HG03558 (cell line): ENCODE measurements at regions not wholly inside any gene's neighbourhood (a gene's known extent, or its start where the extent isn't known, plus 50 kb on each side); places are given as distances from the start of the nearest gene placed in this dataset.
"Not testable (repeated sequence)": the region's sequence is repeated elsewhere in the genome, so short reads cannot be mapped to it uniquely, and the experiment has no call there.

Experiments used
- ATAC-seq: cut with Tn5 transposase; IDR thresholded peaks from one replicate; pipeline ENCODE4 v1.9.1; 2021; ENCODE audit warnings: moderate number of reproducible peaks; ENCODE audit not compliant: unreplicated experiment; ENCODE audit errors: extremely low read depth

DNA sequence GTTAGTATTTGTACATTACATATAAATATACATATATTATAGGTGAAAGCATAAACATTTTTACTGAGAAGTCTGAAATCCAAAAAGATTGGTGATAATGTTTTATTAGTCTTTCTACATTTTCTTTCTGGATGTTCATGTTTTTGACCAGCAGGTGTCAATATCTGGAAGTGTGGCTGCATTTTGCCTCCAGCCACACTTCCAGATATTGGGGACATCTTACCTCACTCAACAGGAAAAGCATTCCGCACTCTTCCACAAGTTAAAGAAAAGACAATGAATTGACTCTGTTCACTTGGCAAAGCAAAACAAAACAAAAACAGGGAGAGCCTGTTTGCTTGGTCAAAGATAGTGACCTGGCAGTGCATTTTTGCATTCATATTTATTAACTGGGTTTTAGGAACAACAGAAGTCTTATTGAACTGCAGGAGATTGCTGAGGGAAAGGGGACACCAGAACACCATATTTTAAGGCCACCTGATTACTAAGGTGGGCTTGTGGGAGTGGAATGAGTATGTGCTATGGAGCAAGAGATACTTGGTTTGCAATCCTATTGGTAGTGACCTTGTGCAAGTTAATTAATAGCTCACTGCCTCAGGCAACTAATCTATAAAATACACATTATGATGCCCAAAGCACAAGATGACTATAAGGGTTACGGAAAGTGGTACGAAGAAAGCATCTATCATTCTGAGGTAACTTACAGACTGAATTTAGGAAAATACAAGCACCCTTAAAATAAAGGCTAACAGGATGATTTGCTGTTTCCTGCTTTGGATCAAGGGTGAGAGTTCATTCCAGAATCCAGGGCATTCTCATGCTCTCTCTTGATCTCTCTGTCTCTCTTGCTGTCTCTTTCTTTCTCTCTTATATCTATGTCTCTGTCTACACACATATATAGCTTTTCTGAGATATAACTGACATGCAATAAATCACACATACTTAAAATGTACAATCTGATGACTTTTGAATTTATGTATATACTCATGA, 389.9 kb upstream of the EMCN start:
- ATAC-seq, result no peak

DNA sequence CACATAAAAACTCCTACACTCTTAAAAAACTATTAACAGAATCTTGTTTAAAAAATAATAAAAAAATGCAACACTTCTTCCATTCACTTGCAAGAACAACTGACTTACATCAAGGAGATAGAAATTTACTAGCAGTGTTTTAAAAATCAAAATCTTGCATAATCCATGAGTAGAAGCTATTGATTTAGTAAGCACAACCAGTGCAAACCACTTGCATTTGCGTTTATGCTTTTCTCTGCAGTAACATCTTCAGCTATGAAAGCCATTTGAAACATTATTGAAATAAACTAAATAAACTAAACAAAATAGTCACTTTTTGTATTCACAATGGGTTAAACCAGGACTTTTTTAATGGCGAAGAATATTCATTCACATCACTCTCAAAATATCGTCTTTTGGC, 389.2 kb upstream of the EMCN start:
- no peak for ATAC-seq

DNA sequence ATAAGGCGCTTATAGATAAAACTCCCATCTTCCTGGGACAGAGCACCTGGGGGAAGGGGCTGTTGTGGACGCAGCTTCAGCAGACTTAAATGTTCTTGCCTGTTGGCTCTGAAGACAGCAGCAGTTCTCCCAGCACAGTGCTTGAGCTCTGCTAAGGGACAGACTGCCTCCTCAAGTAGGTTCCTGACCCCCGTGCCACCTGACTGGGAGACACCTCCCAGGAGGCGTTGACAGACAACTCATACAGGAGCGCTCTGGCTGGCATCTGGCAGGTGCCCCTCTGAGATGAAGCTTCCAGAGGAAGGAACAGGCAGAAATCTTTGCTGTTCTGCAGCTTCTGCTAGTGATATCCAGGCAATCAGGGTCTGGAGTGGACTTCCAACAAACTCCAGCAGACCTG, 383.1 kb upstream of the EMCN start:
- not testable (repeated sequence) for ATAC-seq

DNA sequence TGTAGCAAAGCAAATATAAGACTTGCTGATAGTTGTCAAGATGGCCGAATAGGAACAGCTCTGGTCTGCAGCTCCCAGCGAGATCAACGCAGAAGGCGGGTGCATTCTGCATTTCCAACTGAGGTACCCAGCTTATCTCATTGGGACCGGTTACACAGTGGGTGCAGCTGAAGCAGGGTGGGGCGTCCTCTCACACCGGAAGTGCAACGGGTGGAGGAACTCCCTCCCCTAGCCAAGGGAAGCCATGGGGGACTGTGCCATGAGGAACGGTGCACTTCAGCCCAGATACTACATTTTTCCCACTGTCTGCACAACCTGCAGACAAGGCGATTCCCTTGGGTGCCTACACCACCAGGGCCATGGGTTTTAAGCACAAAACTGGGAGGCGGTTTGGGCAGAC, 382.3 kb upstream of the EMCN start:
- ATAC-seq, result no peak

DNA sequence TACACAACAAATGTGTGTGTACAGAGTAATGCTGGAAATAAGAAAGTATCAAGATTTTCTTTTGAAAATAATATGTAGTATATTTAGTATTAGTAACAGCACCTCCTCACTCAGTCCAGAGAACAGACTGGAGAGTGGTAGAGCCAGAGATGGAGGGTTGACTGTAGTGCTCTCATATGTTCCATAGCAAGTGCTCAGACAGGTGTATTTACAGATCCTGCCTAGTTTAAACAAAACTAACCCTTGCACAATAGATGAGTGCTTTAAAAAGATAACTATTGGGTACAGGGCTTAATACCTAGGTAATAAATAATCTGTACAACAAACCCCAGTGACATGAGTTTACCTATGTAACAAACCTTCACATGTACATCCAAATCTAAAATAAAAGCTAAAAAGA, 381.0 kb upstream of the EMCN start:
- no peak for ATAC-seq

DNA sequence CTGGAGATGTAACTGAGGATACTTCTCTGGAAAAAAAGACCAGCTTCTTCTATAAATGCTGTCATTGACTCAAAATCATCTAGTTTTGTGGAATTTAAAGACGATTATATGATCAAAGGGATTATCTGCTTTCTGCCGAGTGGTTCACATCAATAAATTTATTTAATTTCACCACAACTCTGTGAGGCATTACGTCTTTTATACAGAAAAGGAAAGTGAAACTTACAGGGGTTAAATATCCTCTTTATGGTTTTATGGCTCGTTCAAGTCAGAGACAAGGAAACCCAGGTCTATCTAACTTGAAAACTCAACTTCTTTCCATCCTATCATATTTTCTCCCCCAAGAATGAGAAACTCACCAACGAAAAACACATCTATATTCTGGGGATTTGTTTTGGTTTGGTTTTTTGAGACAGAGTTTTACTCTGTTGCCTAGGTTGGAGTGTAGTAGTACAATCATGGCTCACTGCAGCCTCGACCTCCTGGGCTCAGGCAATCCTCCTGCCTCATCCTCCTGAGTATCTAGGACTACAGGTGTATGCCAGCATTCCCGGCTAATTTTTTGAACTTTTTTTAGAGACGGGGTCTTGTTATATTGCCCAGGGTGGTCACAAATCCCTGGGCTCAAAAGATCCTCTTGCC, 377.9 kb upstream of the EMCN start:
- peak; percentile 73 for ATAC-seq

DNA sequence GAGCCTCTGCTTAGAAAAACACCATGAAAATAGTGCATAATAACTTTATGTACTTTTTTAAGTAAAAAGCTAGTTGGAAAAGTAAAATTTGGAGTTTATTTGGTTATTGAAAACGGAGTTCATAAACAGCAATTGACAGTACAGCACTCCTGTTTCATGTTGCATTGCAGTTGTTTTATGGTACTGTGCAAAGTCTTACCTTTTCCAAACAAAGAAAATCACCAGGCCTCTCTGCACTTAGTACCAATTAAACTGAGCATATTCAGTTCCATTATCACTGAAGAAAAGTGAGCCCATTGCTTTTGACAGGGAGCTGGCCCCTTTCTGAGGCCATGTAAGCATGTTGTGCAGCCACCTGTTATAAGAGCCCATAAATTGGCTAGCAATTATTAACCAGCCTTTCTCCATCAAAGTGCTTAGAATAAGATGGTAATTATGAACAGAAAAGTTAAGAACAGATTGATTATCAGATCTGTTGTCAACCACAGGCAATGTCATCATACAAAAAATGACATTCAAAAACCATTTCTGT, 376.6 kb upstream of the EMCN start:
- no peak for ATAC-seq

DNA sequence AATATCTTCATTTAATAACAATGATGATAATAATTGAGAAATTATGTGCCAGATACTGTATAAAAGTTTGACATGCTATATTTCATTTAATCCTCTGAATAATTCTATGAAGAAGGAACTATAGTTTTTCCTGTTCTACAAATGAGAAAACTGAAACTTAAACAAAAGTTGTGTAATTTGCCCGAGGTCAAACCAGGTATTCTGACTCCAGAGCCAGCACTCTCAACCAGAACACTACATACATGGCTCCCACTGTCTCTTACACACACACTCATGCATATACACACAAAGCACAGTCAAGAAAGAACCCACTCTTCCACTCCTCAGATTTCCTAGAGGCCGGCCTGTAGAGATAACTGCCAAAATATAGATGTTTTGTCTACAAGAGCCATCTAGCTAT, 374.0 kb upstream of the EMCN start:
- no peak for ATAC-seq

DNA sequence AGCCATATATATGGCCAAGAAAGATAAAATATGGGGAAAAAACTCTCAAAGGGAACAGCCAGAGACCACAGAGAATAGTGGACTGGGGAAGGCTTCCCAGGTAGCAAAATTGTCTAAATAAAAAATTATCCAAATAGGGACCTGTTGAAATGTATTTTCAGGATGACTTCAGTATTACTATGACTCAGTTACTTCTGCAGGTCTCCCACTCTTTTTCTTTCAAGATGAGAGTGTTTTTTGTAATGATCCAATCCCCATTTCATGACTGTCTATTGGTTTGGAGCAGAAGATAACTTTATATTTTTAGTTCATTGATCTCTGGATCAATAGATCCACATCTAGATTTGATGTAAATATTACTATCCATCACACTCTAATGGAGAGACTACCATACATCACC, 372.1 kb upstream of the EMCN start:
- no peak for ATAC-seq

DNA sequence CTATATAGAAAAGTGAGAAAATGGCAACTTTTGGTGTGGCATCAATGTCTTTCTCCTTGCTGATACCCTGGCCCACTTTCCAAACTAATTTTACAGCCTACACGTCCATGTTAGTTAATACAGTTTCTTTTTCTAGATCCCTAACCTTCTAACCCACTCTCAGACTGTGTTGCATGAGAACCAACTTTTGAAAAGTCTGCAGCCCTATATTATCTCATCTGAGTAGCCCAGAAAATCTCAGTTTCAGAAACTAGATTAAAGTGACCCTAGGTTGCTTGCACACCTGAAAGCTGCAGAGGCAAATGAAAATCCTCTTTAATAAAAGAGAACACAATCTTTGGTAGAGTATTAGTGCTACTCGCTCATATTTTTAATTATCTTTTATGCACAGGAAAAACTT, 371.6 kb upstream of the EMCN start:
- ATAC-seq, result no peak

DNA sequence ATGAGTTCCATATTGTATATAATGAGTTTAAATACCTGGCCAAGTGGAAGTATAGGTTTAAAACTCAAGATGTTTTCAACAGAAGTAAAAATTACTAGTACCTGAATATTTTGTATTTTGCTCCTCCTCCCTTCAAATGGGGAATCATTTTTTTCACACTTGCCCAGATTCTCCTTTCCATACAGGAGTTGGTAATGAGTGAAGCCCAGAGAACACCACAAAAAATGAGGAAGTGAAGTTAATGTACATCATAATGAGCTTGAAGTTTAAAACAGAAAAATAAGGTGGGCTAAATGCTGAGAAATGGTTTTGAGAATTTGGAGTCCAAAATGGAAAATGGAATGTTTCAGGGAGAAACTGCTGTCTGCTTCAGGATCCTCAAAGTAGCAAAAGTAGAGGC, 364.8 kb upstream of the EMCN start:
- no peak for ATAC-seq

DNA sequence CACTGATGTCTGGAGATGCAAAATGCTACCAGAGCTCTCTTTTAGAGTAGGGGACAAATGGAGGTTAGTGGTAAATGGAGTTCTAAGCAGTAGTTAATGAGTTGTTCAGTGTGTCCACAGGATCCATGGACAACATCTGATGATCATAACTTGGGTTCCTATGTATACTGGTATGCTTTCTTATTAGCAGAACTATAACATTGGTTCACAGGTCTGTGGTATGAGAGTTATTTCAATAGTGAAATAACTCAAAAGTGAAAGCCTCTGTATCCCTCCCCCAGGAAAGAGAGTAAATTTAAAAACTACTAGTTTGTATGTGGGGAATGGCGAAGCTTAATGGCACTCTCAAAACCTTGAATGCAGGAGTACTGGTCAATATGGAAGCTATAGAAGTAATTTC, 363.5 kb upstream of the EMCN start:
- no peak for ATAC-seq

DNA sequence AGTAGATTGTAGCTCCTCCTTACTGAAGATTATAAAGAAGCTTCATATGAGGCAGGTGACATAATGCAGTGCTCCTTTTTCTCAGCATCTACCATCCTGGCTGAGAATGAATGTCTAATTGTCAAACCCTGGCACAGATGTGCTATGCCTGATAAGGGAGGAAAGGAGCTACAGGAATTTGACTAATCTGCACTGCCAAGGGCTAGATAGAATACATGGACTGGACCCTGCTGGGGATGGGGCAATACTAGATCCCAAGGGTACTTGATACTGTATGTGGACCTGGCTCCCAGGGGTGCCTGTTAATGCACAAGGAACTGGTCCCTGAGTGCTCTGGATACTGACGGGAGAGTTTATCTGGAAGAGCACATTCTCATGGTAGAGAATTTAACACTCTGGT, 362.2 kb upstream of the EMCN start:
- ATAC-seq, result no peak

DNA sequence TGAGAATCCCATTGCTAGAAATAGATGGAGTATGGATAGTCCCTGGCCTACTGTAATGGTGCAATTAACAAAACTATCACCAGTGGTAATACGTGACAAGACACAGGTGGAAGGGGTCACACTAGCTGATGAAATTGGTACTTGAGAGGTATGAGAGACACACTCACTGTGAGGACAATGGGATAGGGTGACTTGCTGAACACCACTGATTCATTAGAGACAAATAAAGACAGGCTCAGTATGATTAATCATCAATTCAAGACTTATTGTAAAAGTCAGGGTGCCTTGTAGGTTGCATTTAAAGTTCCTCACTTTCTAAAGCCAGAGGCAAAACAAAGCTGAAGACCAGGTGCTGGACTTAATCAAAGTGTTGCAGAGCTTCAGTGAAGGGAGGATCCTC, 361.6 kb upstream of the EMCN start:
- no peak for ATAC-seq

DNA sequence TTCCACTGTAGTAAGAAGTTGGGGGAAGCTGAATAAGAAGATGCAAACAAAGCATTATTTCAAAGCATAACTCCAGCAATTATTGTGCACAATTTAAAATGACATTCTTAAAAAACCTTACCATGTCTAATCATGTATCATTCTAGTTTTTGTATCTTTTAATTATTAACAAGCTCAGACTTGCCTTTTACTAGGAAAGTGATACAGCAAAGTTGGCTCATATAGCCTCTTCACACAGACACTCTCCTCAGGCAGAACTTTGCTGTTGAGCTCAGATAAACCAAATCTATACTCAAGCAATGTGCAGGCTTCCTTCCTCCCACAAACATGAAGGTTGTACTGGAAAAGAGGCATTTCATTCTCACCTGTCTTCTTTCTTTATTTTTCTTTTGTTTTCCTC, 358.7 kb upstream of the EMCN start:
- ATAC-seq, result no peak

DNA sequence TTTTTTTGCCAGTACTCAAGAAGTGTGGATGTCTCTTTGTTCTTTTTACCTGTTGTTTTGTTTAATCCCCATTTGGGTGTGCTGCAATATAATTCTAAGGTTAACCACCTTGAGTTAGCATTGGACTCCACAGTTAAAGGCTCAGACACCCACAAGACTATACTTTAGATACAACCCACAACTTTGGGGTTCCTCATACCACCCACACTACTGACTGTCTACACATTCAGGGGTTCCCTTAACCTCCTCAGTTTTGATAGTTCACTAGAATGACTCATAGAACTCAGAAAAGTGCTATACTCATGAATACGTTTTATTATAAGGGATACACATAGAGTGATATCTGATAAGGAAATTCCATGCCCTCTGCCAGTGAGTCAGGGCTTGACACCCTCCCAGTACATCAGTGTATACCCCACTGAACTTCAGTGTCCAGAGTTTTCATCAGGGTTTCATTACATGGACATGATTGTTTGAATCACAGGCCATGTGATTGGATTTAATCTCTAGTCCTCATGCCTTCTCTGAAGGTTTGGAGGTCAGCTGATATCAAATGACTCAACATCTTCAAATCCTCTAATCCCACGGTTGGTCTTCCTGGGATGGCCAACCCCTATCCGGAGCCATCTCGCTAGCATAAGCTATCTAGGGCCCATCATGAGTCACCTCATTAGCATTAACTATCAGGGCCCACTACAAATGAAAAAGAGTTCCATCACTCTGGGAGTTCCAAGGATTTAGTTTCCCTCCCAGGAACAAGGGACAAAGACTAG, 357.7 kb upstream of the EMCN start:
- ATAC-seq, result no peak

DNA sequence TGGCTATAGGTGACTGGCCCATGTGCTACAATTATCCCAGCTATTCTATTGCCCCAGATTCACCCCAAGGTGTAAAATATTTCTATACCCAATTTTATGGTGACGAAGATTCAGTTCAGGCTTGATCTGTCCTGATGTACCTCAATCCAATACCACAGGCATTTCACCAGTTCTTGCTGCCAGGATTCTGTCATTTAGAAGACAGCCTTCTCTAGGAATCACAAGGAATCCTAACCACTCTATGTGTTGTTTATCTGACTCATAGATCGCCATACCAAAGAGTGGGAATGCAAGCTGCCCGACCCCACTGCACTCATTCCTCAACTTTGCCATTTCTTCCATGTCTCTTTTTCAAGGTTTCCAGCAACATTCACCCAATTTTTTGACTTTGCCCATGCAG, 355.0 kb upstream of the EMCN start:
- no peak for ATAC-seq

DNA sequence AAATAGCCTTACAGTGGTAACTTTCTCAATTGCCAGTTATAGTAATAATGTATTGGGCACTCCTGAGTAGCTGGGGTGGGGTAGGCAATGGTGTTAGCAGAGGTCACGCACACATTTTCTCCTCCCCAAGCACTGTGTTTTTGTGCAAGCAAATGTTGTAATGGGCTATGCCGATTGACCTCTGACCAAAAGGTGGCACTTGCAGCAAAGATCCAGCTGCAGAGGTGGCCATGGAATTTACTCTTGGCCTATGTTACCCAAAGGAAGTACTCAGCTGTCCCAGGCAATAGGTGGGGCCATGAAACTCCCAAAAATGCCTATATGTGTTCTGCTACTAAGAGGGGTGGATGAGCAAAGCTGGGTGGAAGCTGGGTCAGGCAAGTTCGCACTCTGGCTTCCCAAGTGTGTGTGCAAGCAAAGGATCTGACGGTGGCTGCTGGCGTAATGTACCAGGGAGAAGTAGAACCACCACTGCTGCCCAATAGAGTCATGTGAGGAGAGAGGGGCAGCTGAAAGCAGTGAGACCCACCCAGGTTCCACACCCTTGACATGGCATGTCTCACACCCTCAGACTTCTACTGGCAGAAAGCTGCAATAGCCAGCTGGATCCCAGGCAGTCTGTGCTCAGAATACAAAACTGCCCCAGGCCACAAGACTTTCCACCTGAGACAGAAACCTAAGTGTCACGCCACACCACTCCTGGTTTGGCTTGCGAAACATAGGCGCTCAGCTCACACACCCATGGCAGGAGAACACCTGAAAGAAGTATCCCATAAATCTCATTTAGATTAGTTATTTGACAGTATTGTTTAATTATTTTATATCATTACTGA, 353.3 kb upstream of the EMCN start:
- ATAC-seq, result no peak

DNA sequence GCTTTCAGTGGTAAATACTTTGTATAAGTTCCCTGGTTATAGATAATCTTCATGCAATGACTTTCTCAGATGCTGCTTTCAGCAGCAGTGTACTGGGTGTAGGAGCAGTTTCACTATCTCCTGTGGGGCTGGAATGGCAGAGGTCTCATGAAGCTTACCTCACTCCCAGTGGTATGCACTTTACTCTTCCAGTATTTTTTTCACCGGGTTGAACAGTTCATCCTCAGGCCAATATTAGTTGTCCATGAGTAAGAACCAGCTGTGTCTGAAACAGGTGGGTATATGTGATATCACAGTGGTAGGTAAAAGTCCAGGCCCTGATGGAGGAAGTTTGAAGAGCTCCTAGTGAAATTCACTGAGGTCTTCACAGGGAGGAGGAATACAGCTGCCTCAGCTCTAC, 351.5 kb upstream of the EMCN start:
- ATAC-seq, result no peak

DNA sequence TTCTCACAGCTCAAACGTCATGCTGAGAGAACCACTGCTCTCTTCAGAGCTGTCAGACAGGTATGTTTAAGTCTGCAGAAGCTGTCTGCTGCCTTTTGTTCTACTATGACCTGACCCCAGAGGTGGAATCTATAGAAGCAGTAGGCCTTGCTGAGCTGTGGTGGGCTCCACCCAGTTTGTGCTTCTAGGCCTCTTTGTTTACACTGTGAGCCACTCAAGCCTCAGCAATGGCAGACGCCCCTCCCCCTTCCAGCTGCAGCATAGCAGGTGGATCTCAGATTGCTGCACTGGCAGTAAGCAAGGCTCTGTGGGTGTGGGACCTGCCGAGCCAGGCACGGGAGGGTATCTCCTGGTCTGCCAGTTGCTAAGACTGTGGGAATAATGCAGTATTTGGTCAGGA, 350.5 kb upstream of the EMCN start:
- not testable (repeated sequence) for ATAC-seq
